IPS DF 6.9 (cell line): ENCODE measurements at regions not wholly inside any gene's neighbourhood (a gene's known extent, or its start where the extent isn't known, plus 50 kb on each side); places are given as distances from the start of the nearest gene placed in this dataset.

Source experiments
- DNase-seq: peaks from one replicate; pipeline ENCODE4 v3.0.0-alpha.2; 2013; ENCODE audit warnings: low read depth, low spot score
- H3K27ac ChIP-seq: one replicate; pipeline ENCODE4 v1.5.1; 2013; ENCODE audit warnings: low read length, control low read depth
- H3K27me3 ChIP-seq: 2 replicates; pipeline ENCODE4 v1.6.1; 2013; ENCODE audit warnings: mild to moderate bottlenecking, low read length; ENCODE audit not compliant: control insufficient read depth, insufficient read depth
- H3K36me3 ChIP-seq: 2 replicates; pipeline ENCODE4 v1.6.1; 2013; ENCODE audit warnings: low read length; ENCODE audit not compliant: control insufficient read depth, insufficient read depth
- H3K4me1 ChIP-seq: 2 replicates; pipeline ENCODE4 v1.6.1; 2013; ENCODE audit warnings: low read length; ENCODE audit not compliant: control insufficient read depth, insufficient read depth
- H3K4me3 ChIP-seq: 2 replicates; pipeline ENCODE4 v1.5.1; 2013; ENCODE audit warnings: mild to moderate bottlenecking, low read length
- H3K9me3 ChIP-seq: 2 replicates; pipeline ENCODE4 v1.6.1; 2013; ENCODE audit warnings: low read length, inconsistent platforms; ENCODE audit not compliant: control insufficient read depth, insufficient read depth
- whole genome bisulfite sequencing: extraction: QIAGEN DNeasy Blood & Tissue Kit; methylation state at CpG from one replicate; pipeline ENCODE4 v1.1.7; 2013; ENCODE audit warnings: mixed read lengths, missing lambda C conversion rate; ENCODE audit not compliant: insufficient read length, insufficient coverage; 5-methylcytosine and 5-hydroxymethylcytosine counted together

- H3K9me3 ChIP-seq: no peaks in the 10 kb centered on the region
- H3K27me3 ChIP-seq: no peaks in the 10 kb centered on the region
- H3K4me3 ChIP-seq: no peak overlapping the region
- no CpG with 5 or more reads among the region's 2 CpGs for WGBS
- H3K36me3 ChIP-seq: no peaks in the 10 kb centered on the region
- no peak overlapping the region for H3K27ac ChIP-seq
- DNase-seq: no peak
- H3K4me1 ChIP-seq: no peaks in the 10 kb centered on the region
These were observed 320.5 kb downstream of the ETS1 start for GRCh38 chr11:128266893-128267292.

- H3K4me1 ChIP-seq: no peaks in the 10 kb centered on the region
- H3K27ac ChIP-seq: no peak overlapping the region
- no peaks in the 10 kb centered on the region for H3K36me3 ChIP-seq
- no peak overlapping the region for H3K4me3 ChIP-seq
- no peak for DNase-seq
- WGBS: no CpG with 5 or more reads among the region's 12 CpGs
- H3K9me3 ChIP-seq: no peaks in the 10 kb centered on the region
- H3K27me3 ChIP-seq: no peaks in the 10 kb centered on the region
These were observed 324.7 kb downstream of the ETS1 start for GRCh38 chr11:128262463-128263345.

- WGBS: no CpG with 5 or more reads among the region's 6 CpGs
- no peak overlapping the region for H3K27ac ChIP-seq
- H3K4me3 ChIP-seq: no peak overlapping the region
These were observed 326.3 kb downstream of the ETS1 start for GRCh38 chr11:128261011-128261421.

GRCh38 chr11:128260398-128260797 is 327.0 kb downstream of the ETS1 start:
- Histone ChIP-seq H3K27ac (no peak overlapping the region), H3K9me3 (no peaks in the 10 kb centered on the region), H3K36me3 (no peaks in the 10 kb centered on the region), H3K4me3 (no peak overlapping the region), H3K4me1 (no peaks in the 10 kb centered on the region), H3K27me3 (no peaks in the 10 kb centered on the region)
- no CpG with 5 or more reads among the region's 3 CpGs for WGBS
- no peak for DNase-seq

More at GRCh38 chr11:128261011-128261421, 326.3 kb downstream of the ETS1 start:
- DNase-seq: no peak
- H3K36me3 ChIP-seq: no peaks in the 10 kb centered on the region
- H3K9me3 ChIP-seq: no peaks in the 10 kb centered on the region
- no peaks in the 10 kb centered on the region for H3K4me1 ChIP-seq
- H3K27me3 ChIP-seq: no peaks in the 10 kb centered on the region

GRCh38 chr11:128259816-128260215 is 327.5 kb downstream of the ETS1 start:
- no peaks in the 10 kb centered on the region for H3K4me1 ChIP-seq
- no peaks in the 10 kb centered on the region for H3K27me3 ChIP-seq
- H3K9me3 ChIP-seq: no peaks in the 10 kb centered on the region
- WGBS: no CpG with 5 or more reads among the region's 1 CpG
- no peak overlapping the region for H3K4me3 ChIP-seq
- no peak for DNase-seq
- H3K36me3 ChIP-seq: no peaks in the 10 kb centered on the region
- no peak overlapping the region for H3K27ac ChIP-seq

- H3K27me3 ChIP-seq: no peaks in the 10 kb centered on the region
- no peaks in the 10 kb centered on the region for H3K4me1 ChIP-seq
- no peaks in the 10 kb centered on the region for H3K9me3 ChIP-seq
- no peaks in the 10 kb centered on the region for H3K36me3 ChIP-seq
- no peak overlapping the region for H3K27ac ChIP-seq
- no peak overlapping the region for H3K4me3 ChIP-seq
- no peak for DNase-seq
These were observed 332.4 kb downstream of the ETS1 start for GRCh38 chr11:128254941-128255340.

GRCh38 chr11:128251140-128251539 is 336.2 kb downstream of the ETS1 start:
- no peak for DNase-seq
- Histone ChIP-seq H3K36me3 (no peaks in the 10 kb centered on the region), H3K27me3 (no peaks in the 10 kb centered on the region), H3K9me3 (no peaks in the 10 kb centered on the region), H3K4me3 (no peak overlapping the region), H3K27ac (no peak overlapping the region), H3K4me1 (no peaks in the 10 kb centered on the region)
- no CpG with 5 or more reads among the region's 2 CpGs for WGBS

GRCh38 chr11:128250482-128250881 is 336.9 kb downstream of the ETS1 start:
- Histone ChIP-seq H3K4me3 (no peak overlapping the region), H3K27ac (no peak overlapping the region), H3K27me3 (no peaks in the 10 kb centered on the region), H3K36me3 (no peaks in the 10 kb centered on the region), H3K4me1 (no peaks in the 10 kb centered on the region), H3K9me3 (no peaks in the 10 kb centered on the region)
- no peak for DNase-seq
- WGBS: no CpG with 5 or more reads among the region's 2 CpGs

- no peak overlapping the region for H3K4me3 ChIP-seq
- no peaks in the 10 kb centered on the region for H3K27me3 ChIP-seq
- no CpG with 5 or more reads among the region's 6 CpGs for WGBS
- H3K9me3 ChIP-seq: no peaks in the 10 kb centered on the region
- DNase-seq: no peak
- no peaks in the 10 kb centered on the region for H3K4me1 ChIP-seq
- no peaks in the 10 kb centered on the region for H3K36me3 ChIP-seq
- H3K27ac ChIP-seq: no peak overlapping the region
These were observed 340.4 kb downstream of the ETS1 start for GRCh38 chr11:128246810-128247594.

- WGBS: no CpG with 5 or more reads among the region's 8 CpGs
- Histone ChIP-seq H3K36me3 (no peaks in the 10 kb centered on the region), H3K4me3 (no peak overlapping the region), H3K27ac (no peak overlapping the region), H3K9me3 (no peaks in the 10 kb centered on the region), H3K4me1 (no peaks in the 10 kb centered on the region), H3K27me3 (no peaks in the 10 kb centered on the region)
- no peak for DNase-seq
These were observed 341.0 kb downstream of the ETS1 start for GRCh38 chr11:128246364-128246801.
